Vagina (tissue), 2 donors: ENCODE measurements at regions not wholly inside any gene's neighbourhood (a gene's known extent, or its start where the extent isn't known, plus 50 kb on each side); places are given as distances from the start of the nearest gene placed in this dataset.

Experiments
- POLR2A ChIP-seq, 2 donors: fragments of 450-650 bp; IDR thresholded peaks; one replicate each; pipeline ENCODE4 v1.6.1; 2017; ENCODE audit warnings: antibody characterized with exemption in 2 of 2, mild to moderate bottlenecking in 2 of 2, moderate library complexity in 2 of 2
- TF ChIP-seq, protein P1 (sequence below), 3 experiments: fragments of 450-650 bp in 2 of 3; fragments of 200-600 bp in 1 of 3; sonication (generic) in 1 of 3; IDR thresholded peaks; one replicate each; pipeline ENCODE4 v1.5.1; 2017 to 2019; ENCODE audit warnings: antibody characterized with exemption in 3 of 3, mild to moderate bottlenecking in 2 of 3, moderate library complexity in 2 of 3

DNA sequence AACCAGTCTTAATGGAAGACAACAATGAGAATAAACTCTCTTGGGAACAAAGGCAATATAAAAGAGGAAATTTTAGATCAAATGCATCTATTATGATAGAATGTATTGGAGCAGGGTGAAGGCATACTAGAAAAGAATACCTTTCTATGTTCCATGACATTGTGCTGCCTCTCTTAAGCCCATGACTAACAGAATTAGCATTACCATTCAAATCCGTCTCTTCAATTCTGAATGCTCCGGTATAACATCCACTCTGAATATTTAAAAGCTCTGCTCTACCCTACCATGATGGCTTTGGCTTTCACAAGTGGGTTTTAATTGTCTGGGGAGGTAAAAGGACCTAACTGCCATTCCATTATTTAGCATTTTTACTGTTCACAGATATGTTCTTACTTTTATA lies 1878.4 kb downstream of the ARAP2 start:
- TF ChIP-seq, protein P1, sequence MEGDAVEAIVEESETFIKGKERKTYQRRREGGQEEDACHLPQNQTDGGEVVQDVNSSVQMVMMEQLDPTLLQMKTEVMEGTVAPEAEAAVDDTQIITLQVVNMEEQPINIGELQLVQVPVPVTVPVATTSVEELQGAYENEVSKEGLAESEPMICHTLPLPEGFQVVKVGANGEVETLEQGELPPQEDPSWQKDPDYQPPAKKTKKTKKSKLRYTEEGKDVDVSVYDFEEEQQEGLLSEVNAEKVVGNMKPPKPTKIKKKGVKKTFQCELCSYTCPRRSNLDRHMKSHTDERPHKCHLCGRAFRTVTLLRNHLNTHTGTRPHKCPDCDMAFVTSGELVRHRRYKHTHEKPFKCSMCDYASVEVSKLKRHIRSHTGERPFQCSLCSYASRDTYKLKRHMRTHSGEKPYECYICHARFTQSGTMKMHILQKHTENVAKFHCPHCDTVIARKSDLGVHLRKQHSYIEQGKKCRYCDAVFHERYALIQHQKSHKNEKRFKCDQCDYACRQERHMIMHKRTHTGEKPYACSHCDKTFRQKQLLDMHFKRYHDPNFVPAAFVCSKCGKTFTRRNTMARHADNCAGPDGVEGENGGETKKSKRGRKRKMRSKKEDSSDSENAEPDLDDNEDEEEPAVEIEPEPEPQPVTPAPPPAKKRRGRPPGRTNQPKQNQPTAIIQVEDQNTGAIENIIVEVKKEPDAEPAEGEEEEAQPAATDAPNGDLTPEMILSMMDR (IDR thresholded peaks at IDR 0.05), result no peak
- TF ChIP-seq POLR2A (IDR thresholded peaks at IDR 0.05), result no peak
